Hepatocyte (in vitro differentiated cells): ENCODE measurements at regions not wholly inside any gene's neighbourhood (a gene's known extent, or its start where the extent isn't known, plus 50 kb on each side); places are given as distances from the start of the nearest gene placed in this dataset.

Experiments
- EZH2 ChIP-seq: fragments of 200-600 bp; sonication (generic); IDR thresholded peaks from 2 replicates; pipeline ENCODE4 v1.6.1; 2016; ENCODE audit warnings: antibody characterized with exemption, mild to moderate bottlenecking, borderline replicate concordance
- TF ChIP-seq, protein P1 (sequence below): fragments of 200-600 bp; sonication (generic); IDR thresholded peaks from 2 replicates; pipeline ENCODE4 v1.5.1; 2016; ENCODE audit warnings: antibody characterized with exemption, mild to moderate bottlenecking; ENCODE audit not compliant: poor library complexity

DNA sequence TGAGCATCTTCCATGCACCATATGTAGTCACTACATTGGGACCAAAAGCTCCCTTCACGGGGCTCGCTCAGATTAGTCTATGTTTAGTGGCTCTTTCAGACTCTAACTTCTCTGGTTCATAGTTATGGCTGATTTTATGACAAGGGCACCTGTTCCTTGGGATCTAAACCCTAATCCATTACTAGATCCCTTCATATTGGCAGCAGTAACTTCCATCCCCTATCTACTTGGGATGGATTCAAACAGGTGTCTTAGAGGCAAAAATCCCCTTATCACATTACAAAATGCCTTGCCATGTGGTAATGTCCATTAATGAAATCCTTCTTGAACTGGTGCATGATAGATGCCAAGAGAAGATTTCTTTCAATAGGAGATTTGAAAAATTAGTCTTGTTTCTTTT is 96.7 kb upstream of the TP63 start:
- TF ChIP-seq, protein P1, sequence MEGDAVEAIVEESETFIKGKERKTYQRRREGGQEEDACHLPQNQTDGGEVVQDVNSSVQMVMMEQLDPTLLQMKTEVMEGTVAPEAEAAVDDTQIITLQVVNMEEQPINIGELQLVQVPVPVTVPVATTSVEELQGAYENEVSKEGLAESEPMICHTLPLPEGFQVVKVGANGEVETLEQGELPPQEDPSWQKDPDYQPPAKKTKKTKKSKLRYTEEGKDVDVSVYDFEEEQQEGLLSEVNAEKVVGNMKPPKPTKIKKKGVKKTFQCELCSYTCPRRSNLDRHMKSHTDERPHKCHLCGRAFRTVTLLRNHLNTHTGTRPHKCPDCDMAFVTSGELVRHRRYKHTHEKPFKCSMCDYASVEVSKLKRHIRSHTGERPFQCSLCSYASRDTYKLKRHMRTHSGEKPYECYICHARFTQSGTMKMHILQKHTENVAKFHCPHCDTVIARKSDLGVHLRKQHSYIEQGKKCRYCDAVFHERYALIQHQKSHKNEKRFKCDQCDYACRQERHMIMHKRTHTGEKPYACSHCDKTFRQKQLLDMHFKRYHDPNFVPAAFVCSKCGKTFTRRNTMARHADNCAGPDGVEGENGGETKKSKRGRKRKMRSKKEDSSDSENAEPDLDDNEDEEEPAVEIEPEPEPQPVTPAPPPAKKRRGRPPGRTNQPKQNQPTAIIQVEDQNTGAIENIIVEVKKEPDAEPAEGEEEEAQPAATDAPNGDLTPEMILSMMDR, result no peak
- TF ChIP-seq EZH2, result no peak
